Cerebellar cortex (tissue), 1 donor: ENCODE measurements at regions not wholly inside any gene's neighbourhood (a gene's known extent, or its start where the extent isn't known, plus 50 kb on each side); places are given as distances from the start of the nearest gene placed in this dataset.
"Not testable (repeated sequence)": the region's sequence is repeated elsewhere in the genome, so short reads cannot be mapped to it uniquely, and the experiment has no call there.

ENCODE experiments used
- DNase-seq: peaks from one replicate; pipeline ENCODE4 v3.0.0-alpha.2; 2015; ENCODE audit warnings: low spot score

DNA sequence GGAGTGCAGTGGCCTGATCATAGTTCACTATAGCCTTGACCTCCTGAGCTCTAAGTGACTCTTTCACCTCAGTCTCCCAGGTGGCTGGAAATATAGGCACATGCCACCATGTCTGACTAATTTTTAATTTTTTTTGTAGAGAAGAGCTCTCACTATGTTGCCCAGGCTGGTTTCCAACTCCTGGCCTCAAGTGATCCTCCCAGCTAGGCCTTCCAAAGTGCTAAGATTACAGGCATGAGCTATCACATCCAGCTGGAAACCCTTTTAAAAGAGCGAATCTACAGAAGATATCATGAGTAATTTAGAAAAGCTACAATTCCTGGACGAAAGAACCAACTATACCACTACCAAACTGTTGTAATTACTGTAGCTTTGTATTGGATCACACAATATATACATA lies 394.4 kb upstream of the AUTS2 start:
- no peak for DNase-seq

DNA sequence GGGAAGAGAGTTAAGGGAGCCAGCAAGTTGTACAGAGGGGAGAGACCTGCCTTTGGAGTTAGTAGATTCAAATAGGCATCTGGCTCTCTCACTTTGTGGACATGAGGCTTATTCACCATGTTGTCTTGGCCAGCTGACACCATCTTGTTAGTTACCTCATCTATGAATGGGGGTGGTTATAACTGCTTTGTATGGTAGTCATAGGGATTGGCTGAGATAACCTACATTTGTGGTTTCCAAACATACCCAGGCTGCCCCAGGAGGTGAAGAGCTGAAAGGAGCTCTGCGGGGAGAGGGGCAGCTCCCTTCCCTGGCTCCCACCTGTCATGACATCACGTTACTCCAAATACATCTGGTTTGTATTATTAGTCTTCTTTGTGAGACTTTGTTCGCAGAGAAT lies 393.3 kb upstream of the AUTS2 start:
- DNase-seq, result no peak

DNA sequence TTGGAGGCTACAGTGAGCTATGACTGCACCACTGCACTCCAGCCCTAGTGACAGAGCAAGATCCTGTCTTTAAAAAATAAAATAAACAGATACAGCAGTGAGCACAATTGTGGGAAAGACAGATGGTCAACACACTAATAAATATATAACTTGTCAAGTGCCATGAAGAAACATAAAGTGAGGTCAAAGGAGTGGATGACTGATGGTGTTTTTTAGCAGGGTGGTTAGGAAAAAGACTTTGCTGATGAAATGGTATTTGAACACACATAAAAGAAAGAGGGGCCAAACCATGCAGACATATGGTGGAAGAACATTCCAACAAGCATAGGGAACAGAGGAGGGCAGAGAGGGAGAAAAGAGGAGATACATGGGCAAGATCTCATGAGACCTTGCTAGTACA lies 392.7 kb upstream of the AUTS2 start:
- DNase-seq, result no peak

DNA sequence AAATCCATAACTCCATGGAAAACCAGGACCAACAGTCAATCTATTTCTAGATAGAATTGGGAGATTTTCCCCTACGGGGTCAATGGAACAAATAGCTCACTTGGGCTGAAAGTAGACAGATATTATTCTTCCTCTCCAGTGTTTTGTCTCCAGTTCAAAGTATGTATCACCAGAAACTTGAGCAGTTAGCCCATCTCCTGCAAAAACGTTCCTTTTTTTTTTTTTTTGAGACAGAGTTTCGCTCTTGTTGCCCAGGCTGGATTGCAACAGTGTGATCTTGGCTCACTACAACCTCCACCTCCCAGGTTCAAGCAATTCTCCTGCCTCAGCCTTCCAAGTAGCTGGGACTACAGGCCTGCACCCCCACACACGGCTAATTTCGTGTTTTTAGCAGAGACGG lies 390.0 kb upstream of the AUTS2 start:
- DNase-seq, result no peak

DNA sequence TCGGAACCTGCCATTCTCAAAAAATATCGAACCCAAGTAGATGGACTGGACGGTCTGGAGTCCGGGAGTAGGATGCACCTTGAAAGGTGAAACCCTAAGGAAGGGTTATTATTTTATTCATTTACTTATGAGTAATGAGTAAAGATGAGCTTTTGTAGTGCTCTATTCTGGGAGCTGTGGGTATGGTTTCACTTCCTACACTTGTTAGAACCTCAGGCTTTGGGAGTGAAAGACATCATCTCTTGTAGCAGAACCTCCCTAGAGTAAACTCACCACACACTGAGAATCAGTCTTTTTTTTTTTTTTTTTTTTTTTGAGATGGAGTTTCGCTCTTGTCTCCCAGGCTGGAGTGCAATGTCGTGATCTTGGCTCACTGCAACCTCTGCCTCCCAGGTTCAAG lies 389.4 kb upstream of the AUTS2 start:
- DNase-seq, result no peak

DNA sequence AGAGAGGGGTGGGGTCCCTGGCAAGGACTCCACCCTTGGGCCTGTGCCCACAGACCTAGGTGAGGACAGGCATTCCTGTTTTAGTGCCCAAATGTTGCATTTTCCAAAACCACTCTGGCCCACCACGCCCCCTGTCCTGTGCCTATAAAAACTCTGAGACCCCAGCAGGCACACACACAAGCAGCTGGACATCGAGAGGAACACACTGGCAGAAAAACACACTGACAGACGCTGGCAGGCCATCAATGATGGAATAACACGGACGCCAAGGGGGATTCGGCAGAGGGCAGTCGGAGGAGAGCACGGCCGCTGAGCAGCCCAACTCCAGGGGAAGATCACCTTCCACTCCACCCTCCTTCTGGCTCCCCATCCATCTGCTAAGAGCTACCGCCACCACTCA lies 386.9 kb upstream of the AUTS2 start:
- DNase-seq, result no peak

DNA sequence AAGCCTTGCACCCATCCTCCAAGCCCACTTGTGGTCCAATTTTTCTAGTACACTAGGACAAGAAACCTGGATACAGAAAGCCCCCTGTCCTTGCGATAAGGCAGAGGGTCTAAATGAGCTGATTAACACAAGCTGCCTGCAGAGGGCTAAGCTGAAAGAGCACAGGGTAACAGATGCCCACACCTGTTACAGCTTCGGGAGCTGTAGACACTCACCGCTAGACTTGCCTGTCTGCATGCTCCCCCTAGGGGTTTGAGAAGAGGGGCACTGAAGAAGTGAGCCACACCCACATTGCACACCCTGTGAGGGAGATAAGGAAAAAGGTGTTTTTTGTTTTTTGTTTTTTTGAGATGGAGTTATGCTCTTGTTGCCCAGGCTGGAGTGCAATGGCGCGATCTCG lies 386.5 kb upstream of the AUTS2 start:
- DNase-seq, result no peak

DNA sequence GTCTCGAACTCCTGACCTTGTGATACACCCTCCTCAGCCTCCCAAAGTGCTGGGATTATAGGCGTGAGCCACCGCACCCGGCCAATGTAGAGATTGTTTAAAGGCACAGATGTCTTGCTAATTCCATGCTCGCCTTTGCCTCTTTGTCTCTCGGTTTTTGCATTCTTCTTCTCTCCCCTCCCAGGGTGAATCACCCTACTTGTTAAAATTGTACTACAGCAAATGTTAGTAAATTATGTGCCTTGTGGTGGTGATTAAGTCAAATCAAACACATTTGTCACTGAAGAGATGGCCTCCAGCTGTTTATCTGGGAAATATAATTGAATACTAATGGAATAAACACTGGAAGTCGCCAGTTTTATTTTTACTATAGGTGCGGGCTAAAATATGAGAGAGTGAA lies 384.4 kb upstream of the AUTS2 start:
- DNase-seq, result no peak

DNA sequence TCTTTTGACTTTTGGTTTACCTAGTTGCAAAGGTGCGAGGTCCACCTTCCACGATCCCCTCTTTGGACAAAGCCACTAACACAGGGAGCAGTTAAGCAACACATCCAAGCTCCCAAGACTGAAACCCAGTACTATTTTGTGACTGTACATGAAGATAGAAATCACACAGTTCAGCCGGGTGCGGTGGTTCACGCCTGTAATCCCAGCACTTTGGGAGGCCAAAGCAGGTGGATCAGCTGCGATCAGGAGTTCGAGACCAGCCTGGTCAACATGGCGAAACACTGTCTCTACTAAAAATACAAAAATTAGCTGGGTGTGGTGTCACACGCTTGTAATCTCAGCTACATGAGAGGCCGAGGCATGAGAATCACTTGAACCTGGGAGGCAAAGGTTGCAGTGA lies 382.8 kb upstream of the AUTS2 start:
- DNase-seq, result not testable (repeated sequence)

DNA sequence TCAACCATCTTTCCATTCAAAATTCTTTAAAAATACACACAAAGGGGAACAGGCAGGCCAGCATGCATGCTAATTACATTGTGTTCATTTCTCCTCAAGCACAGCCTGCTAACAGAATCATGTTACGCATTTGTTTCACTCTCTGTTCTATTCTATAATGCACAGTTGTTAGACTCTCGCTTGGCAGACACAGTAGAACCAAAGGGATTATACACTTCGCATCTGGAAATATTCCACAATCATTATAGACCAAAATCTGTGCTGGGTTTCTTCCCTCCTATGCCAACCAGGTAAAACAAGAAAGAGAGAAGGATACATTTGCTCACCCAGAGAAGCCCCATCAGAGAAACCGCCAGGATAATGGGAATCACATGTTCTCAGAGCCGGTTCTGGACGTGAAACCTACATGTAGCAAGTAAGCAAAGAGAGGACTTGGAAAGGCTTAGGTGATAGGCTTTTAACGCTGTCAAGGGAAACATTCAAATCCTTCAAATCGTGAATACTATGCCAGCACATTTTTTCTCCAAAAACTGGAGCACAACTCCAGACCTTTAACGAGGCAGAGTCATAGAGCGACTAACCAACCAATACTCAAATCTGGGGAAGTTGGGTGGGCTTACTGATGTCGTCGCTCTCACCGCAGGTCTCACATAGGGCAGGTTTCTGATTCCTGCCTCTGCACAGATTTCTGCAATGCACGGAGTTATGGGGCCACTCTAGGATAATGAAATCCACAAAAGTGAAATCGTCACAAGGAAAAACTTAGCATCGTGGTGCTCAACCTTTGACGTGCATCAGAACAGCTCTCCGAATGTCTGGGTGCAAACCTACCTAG lies 380.5 kb upstream of the AUTS2 start:
- no peak for DNase-seq

DNA sequence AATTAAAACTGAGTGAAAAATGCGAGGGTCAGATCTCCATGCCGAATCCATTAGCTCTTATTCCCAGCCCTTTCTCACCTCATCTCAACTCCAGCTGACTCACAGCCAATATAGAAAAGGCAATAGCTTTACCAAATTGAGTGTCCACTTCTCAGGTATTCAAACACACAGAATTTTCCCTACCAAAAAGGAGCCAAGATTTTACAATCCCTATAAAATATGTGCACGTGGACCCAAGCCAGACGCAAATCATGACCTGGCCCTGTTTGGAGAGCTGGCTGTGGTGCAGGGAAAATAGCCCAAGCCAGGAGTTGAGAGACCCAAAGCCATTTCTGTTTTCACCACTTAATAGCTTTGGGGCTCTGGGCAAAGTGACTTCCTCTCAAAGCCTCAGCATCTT lies 379.7 kb upstream of the AUTS2 start:
- no peak for DNase-seq

DNA sequence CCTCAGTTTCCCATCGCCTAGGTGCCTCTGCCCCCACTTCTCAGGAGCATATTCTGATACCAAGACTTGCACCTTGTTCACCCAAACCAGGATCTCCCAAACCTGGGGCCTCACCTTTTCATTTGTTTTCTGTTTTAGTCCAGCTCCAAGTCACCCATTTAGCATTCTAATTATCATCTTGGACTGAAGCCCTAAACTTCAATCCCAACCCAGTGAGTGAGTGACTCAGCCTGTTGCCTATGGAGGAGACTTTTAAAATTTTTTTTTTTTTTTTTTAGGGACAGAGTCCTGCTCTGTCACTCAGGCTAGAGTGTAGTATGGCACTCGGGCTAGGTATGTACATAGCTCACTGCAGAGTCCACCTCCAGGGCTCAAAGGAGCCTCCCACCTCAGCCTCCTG lies 378.9 kb upstream of the AUTS2 start:
- DNase-seq, result no peak

DNA sequence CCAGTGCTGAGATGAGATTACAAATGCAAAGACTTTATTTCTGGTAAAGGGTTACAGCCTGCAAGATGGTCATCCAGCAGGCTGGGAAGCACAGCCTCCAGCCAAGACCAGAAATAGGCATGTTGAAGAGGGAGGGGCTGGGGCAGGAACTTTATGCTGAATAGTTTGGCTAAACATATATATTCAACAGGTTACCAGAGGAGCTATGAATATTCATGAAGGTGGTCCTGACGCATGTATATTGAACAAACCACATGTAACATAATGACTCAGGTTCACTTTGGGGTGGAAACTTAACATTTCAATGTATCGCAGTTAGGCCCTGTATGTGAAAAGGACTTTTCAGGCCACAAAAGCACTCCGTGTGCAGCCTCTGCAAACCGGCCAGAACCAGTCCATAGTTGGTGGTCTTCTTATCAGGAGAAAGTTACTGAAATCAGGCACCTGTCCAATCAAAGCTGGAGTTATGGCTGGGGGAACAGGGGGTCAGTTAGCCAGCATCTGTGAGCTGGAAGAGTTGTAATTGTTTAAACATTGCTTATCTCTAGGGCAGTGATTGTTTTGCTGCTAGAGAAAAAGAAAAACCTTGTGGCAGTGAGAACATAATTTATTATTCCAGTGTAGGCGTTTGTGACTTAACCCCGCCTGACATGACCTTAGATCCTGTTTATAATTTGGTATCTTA lies 372.9 kb upstream of the AUTS2 start:
- no peak for DNase-seq

DNA sequence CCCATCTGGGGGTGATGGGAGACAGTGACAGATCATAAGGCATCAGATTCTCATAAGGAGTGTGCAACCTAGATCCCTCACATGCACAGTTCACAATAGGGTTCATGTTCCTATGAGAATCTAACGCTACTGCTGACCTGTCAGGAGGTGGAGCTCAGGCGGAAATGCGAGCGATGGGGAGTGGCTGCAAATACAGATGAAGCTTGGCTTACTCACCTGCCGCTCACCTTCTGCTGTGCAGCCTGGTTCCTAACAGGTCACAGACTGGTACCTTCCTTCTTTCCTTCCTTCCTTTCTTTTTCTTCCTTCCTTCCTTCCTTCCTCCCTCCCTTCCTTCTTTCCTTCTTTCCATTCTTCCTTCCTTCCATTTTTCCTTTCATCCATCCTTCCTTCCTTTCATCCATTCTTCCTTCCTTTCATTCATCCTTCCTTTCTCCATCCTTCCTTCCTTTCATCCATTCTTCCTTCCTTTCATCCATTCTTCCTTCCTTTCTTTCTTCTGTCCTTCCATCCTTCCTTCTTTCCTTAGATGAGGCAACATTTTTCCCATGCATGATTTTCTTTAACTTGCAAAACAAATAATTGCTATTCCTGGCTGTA lies 370.0 kb upstream of the AUTS2 start:
- no peak for DNase-seq

DNA sequence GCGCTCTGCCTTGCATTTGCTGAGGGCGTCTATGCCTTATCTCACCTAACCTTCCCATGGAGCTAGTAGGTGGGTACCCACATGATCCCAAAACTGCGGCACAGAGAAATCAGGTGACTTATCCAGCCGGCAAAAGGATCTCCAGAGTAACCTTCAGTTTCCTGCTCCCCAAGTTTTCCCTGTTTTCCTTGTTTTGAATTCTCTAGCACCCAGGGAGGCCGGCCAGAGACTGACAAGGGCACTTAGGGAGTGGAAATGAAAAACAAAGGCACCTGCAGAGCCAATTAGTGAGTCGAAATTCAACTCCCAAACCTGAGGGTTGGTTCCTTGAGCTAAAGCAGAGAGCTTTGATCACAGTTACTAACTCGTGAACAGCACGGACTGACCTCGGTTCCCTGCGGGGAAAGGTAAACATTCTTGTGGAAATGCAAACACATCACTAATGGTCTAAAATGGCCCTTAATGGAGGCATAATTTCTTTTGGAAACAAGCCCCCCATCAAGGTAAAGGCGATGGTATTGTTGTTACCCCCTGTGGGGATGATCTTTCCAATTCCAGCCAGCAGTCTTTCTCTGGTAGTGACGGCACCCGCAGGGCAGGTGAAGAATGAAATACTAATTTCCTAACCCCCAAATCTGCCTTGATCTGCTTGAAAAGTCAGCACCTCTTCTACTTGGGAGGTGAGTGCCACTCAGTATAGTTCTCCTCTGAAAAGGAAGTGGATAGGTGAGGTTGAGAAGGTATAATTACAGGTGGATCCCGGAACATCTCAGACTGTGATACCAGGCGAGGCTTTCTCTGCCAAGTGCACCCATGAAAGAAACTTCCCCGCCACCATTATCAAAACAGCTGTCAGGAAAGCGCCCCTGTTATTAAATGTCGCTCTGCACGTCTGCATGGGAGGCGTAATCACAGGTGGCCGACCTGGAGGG lies 365.6 kb upstream of the AUTS2 start:
- no peak for DNase-seq

DNA sequence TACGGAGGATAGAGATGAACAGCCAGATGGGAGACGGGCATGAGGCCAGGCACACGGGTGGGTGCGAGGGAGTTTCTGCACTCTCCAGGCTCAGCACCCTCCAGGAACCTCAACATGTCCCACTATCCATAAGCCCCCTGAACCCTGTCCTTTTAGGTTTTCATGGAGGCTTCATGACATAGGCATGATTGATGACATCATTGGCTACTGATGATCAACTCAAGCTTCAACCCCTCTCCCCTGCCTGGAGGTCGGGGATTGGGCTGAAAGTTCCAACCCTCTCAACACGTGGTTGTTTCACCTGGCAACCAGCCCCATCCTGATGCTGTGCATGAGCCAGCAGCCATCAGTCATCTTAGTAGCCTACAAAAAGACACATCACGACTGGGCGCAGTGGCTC lies 360.7 kb upstream of the AUTS2 start:
- no peak for DNase-seq

DNA sequence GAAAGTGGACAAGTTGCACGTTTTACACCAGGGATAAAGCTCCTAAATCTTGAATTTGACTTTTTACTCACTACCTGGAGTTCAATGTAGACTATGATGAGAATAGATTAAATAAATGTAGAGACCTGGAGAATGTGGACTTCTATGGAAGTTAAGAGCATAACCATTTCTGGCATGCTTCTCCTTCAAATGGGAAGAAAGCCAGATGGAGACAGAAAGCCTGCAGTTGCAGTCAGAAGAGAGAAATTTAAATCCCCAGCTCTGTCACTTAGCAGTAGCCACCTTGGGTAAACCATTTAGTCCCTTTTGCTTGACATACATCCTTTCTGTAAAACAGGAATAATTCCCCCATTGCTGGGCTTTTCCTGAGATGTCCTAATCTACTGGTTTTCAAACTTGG lies 355.3 kb upstream of the AUTS2 start:
- DNase-seq, result no peak

DNA sequence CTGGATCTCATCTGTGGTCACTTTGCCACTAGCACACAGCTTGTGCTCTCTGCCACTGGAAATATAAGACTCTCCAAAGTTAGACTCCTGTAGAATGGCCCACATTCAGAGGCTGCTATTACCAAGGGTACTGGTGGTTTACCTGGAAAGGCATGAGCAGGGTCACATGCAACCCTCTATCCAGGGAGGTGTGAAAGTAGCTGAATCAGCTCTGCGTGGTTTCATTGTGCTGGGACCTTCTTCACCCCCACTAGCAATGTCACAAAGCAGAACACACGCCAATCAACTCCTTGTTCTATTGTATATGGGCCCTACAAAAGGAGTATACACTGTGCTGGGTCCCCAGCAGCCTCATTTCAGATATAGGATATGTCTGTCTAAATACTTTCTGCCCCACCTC lies 353.6 kb upstream of the AUTS2 start:
- DNase-seq, result no peak

DNA sequence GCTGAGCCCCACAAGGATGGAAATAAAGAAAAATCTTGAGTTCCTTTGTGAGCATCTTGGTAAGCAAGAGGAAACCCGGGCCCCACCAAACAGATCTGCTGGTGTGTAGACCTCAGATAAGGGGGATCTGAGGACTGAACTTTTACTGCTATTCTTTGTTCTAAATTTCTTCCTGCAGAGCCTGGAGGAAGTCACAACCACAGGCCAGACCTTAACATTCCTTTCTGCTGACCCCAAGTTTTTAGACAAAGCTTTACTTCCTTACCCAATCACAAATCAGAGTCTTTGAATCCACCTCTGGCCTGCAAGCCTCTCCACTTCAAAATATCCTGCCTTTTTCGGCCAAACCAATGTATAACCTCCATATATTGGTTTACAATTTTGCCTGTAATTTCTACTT lies 352.6 kb upstream of the AUTS2 start:
- DNase-seq, result no peak

DNA sequence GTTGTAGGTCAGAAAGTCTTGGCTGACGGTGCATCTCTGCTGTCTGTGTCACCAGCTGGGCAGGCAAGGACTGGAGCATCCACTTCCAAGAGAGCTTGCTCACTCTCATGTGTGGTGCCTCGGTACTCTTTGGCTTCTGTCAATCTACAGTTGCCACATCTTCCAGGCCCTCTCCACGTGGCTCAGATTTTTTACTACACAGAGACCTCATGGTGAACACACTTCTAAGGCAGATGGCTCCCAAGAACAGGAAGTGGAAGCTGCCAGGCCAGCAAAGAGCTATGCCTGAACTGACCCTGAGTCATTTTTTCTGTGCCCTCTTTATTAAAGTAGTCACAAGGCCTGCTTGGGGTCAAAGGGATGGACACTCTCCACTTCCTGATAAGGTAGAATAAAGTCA lies 351.5 kb upstream of the AUTS2 start:
- DNase-seq, result no peak

DNA sequence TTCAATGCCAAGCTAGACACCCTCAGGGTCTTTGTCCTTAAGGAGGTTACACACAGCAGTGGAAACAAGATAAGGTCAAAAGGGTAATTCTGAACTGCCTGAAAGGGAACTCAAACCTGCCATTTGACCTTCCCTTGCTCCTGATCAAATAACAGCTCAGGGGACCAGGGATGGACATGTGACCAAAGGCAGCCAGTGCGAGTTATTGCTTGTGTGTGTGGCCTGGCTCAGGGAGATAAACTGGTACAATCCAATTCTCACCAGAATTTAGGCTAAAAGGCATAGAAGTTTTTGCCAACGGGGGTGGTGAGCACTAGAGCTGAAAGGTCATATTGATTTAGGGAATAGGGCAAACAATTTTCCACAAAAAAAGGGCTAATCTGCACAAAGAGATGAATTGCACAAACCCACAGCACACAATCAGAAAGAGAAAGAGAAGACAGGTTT lies 349.9 kb upstream of the AUTS2 start:
- not testable (repeated sequence) for DNase-seq

DNA sequence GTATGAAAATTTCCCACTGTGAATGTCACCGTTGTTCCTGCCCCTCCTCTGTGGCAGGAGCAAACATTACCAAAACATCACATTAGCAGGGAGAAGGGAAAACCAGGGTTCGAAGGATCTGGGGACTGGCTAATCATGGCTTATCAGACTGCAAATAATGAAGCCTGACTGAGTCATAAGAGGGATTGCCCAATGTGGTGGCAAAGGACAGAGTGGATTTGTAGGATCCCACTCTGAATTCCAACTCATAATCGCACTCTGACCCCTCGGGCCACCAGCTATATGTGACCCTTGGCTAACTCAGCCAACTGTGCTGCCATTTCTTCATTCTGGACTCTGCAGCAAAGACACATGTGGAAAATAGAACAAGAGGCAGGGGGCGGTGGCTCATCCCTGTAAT lies 347.3 kb upstream of the AUTS2 start:
- DNase-seq, result no peak
